Astrocyte of the cerebellum (primary cell): ENCODE measurements at regions not wholly inside any gene's neighbourhood (a gene's known extent, or its start where the extent isn't known, plus 50 kb on each side); places are given as distances from the start of the nearest gene placed in this dataset.

Experiments used
- DNase-seq: peaks from one replicate; pipeline ENCODE4 v3.0.0-alpha.2; 2011; ENCODE audit warnings: low read depth
- H3K4me3 ChIP-seq: 2 replicates; pipeline ENCODE4 v1.5.1; 2011; ENCODE audit warnings: mild to moderate bottlenecking, low read depth, low read length, moderate library complexity
- in situ Hi-C: cut with HindIII; loops from 2 replicates; pipeline ENCODE4 v1.10.0; 2017; ENCODE audit warnings: low sequenced_read_pairs
- TF ChIP-seq, protein P1 (sequence below): IDR thresholded peaks from 2 replicates; pipeline ENCODE4 v1.5.1; 2012; ENCODE audit warnings: low read length, low read depth, moderate library complexity, mild to moderate bottlenecking; ENCODE audit errors: missing control alignments

DNA sequence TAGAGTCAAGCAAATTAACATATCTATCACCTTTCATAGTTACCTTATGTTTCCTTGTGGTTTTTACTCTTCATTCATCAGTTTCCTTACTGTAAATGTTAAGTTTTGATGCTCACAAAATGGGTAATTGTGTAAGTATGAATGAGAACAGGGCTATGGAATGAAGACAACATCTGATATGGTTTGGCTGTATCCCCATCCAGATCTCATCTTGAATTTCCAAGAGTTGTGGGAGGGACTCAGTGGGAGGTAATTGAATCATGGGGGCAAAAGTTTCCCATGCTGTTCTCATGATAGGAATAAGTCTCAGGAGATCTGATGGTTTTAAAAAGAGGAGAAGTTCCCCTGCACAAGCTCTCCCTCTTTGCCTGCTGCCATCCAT lies 107.6 kb downstream of the CCDC34 start:
- in situ Hi-C loops = no loop called here
- TF ChIP-seq, protein P1, sequence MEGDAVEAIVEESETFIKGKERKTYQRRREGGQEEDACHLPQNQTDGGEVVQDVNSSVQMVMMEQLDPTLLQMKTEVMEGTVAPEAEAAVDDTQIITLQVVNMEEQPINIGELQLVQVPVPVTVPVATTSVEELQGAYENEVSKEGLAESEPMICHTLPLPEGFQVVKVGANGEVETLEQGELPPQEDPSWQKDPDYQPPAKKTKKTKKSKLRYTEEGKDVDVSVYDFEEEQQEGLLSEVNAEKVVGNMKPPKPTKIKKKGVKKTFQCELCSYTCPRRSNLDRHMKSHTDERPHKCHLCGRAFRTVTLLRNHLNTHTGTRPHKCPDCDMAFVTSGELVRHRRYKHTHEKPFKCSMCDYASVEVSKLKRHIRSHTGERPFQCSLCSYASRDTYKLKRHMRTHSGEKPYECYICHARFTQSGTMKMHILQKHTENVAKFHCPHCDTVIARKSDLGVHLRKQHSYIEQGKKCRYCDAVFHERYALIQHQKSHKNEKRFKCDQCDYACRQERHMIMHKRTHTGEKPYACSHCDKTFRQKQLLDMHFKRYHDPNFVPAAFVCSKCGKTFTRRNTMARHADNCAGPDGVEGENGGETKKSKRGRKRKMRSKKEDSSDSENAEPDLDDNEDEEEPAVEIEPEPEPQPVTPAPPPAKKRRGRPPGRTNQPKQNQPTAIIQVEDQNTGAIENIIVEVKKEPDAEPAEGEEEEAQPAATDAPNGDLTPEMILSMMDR = no peak
- peak; percentile 92 for DNase-seq
- no peak overlapping the region for H3K4me3 ChIP-seq

DNA sequence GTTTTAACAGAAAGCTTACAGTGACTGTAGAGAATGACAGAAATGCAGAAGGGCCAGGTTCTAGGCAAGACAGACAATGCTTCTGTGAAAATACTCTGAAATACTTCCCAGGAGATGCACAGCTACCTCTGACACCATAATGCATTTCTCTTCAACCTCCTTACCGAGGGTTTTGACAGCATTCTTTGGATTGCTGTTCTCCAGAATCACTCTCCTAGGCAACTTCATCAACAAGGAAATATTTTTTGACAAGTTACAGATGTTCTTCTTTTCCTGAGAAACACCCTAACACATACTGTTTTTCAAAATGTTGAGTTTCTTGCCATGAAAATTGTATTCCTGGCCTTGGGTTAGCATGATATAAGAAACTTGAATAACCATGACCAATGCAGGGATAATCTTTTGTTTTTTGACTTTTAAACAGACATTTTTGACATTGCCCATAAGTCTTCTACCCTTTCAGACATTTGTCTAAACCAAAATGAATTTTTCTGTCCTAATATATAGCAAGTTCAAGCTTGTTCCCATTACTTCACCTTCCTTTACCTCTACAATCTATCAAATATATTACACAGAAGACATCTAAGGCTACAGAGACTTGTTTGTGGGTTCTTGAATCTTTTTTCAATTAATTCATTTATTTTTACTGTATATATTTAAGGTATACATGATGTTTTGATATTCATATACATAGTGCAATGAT lies 108.1 kb downstream of the CCDC34 start:
- H3K4me3 ChIP-seq = no peak overlapping the region
- TF ChIP-seq, protein P1 = no peak
- DNase-seq = peak; percentile 63
- in situ Hi-C loops = no loop called here

DNA sequence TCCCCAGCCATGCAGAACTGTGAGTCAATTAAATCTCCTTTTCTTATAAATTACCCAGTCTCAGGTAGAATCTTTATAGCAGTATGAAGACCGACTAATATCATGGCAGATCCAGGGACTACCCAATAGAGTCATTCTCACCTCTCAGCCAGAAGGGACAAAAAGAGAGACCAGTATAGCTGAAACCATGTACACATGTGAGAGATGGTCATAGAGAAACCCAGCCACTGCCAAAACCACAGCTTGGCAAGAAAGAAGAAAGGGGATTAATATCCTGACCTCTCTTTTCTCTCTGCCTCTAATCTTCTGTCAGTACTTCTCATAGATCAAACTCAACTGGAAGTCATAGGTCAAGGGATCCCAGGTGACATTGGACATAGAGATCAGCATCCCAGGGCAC lies 109.8 kb downstream of the CCDC34 start:
- no peak for DNase-seq
- H3K4me3 ChIP-seq = no peak overlapping the region
- TF ChIP-seq, protein P1 = no peak
- in situ Hi-C loops = no loop called here

DNA sequence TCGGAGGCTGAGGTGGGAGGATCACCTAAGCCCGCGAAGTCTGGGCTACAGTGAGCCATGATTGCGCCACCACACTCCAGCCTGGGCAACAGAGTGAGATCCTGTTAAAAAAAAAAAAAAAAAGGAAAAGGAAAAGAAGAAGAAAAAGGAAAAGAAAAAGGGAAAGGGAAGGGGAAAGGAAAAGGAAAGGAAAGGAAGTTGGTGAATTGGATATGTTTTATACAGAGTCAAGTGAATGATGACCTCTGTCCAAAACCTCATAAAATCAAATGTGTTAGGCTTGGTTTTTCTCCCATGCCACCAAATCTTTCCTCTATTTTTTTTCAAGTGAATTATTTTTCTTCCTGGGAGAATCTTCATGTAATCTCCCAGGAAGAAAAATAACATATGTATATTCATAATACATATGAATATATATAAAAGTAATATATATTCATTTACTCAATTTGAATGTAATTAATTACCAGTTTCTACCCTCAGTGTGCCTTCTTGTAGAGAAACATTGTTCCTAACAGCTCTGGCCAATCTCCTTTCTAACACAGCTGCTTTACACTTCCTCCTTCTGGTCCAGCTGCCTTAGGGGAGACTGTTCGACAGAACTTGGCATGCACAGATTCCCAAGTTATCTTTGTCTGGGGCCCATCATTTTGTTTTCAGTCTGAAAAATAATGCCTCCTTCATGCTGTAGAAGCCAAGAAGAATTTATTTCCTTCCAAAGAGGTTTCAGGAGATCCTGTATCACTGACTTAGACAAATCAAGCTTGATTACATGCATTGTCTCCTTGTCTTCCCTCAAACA lies 111.9 kb downstream of the CCDC34 start:
- no peak overlapping the region for H3K4me3 ChIP-seq
- no peak for DNase-seq
- TF ChIP-seq, protein P1 = no peak
- in situ Hi-C loops = no loop called here

DNA sequence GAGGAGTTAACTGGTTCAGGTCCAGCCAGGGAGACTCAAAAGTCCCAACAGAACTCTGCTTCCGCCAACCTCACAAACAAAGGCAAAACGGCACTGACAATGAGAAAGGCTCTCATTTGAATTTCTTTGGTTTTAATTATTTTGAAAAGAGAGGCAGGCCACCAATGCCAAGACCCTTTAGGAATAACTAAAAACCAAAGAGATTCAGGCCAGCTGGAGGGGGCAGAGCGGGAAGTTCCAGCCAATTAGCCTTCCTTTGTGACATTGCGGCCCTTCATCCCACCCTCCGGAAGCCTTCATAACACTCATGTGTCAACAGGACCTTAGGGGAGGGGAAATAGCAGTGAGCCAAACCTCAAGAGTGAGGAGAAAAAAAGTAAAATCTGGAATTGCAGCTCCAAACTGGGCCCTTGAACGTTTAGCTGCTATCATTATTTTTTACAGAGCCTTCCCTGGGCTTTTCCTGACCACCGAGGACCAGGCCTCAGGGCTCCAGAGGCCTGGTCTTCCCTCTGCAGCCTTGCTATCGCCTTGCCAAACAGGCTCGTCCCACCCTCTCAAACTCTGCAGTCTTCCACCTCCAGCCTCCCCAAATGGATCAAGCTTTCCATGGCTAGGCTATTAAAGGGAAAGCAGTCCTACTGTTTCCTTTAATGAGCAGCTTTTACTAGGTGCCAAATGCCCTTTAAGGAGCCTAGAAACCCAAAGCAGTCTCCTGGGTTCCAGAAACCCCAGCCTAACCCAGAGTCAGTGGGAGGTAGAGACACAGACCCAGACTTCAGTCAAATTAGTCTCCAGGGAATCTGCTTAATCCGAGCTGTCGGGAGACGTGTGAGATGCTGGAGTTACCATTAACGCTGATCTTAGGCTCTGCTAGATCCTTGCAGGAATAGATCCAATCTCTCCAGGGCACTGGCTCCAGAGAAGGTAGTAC lies 114.2 kb downstream of the CCDC34 start:
- peak; percentile 41 for DNase-seq
- in situ Hi-C loops = loop anchor here (5.0 kb wide), 1 partner anchor 52 kb away; no protein-coding TSS in a partner anchor
- H3K4me3 ChIP-seq = no peak overlapping the region
- TF ChIP-seq, protein P1 = no peak

DNA sequence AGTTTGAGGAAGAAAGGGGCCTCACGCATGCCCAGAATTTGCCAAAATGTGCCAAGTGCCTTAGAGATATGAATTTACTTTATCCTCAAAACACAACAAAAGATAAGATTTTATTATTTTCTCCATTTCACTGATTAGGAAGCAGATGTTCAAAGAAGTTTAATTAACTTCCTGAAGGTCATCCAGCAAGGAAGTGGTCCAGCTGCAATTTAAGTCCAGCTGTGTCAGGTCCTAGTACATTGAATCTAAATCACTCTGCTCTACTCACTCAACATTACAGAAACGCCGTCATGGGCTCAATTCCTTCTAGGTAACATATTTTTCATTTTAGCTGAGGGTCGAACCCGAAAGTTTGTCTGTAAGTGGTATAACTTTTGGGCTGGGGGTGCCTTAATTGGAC lies 115.4 kb downstream of the CCDC34 start:
- no peak overlapping the region for H3K4me3 ChIP-seq
- TF ChIP-seq, protein P1 = no peak
- DNase-seq = no peak
- in situ Hi-C loops = loop anchor here (5.0 kb wide), 1 partner anchor 50 kb away; no protein-coding TSS in a partner anchor
